ENCODE measurements at regions not wholly inside any gene's neighbourhood (a gene's known extent, or its start where the extent isn't known, plus 50 kb on each side); places are given as distances from the start of the nearest gene placed in this dataset.

GRCh38 chr4:125390727-125391126 is 76.0 kb downstream of the FAT4 start:
- TF ChIP-seq ZBTB40 (IDR thresholded peaks at IDR 0.05; ENCODE audit: borderline replicate concordance) (no peak), REST (IDR thresholded peaks at IDR 0.05; ENCODE audit: low read depth, low read length) (no peak), CTCF (IDR thresholded peaks at IDR 0.05 in 2 of 3, conservative IDR thresholded peaks at IDR 0.05 in 1 of 3; ENCODE audit: control insufficient read depth in 2 of 3, extremely low read depth in 1 of 3, insufficient read depth in 1 of 3, low read depth in 3 of 3, low read length in 3 of 3) (no peak), CEBPB (IDR thresholded peaks at IDR 0.05; ENCODE audit: borderline replicate concordance in 1 of 2, low read depth in 2 of 2, low read length in 2 of 2) (no peak), POLR2AphosphoS2 (IDR thresholded peaks at IDR 0.05; ENCODE audit: low read depth, low read length) (no peak), HDGF (IDR thresholded peaks at IDR 0.05) (no peak), RAD21 (IDR thresholded peaks at IDR 0.05; ENCODE audit: insufficient read depth, low read depth, low read length) (no peak), RCOR1 (conservative IDR thresholded peaks at IDR 0.05; ENCODE audit: low read depth, low read length) (no peak), NRF1 (conservative IDR thresholded peaks at IDR 0.05; ENCODE audit: low read depth, low read length) (no peak), EP300 (IDR thresholded peaks at IDR 0.05; ENCODE audit: borderline replicate concordance in 1 of 2, control insufficient read depth in 1 of 2, low read depth in 2 of 2, low read length in 2 of 2) (no peak), ZNF274 (IDR thresholded peaks at IDR 0.05; ENCODE audit: insufficient read depth, insufficient read length) (no peak)
